ENCODE measurements at regions not wholly inside any gene's neighbourhood (a gene's known extent, or its start where the extent isn't known, plus 50 kb on each side); places are given as distances from the start of the nearest gene placed in this dataset.
"Not testable (repeated sequence)": the region's sequence is repeated elsewhere in the genome, so short reads cannot be mapped to it uniquely, and the experiment has no call there.

DNA sequence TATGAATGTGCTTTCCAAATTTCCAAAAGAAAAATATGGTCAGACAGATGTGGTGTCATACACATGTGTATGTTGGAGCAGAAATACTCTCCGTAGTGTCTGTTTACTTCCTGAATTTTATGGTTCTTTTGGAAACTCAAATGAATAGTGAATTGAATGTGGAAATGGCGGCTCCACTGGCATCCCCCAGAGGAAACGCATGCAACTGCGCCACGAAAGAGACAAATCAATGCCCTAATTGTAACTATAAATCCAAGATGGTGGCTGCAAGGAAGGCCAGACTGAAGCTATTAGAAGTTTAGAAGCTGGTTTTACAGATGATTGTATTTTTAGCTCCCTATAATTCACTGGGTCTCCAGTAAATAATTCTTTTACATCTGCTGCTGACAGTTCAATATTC, 246.7 kb downstream of the FGFR2 start:
- DNase-seq: no peak

- DNase-seq: no peak
Observed at GRCh38 chr10:121352231-121352855, 245.9 kb downstream of the FGFR2 start.

DNA sequence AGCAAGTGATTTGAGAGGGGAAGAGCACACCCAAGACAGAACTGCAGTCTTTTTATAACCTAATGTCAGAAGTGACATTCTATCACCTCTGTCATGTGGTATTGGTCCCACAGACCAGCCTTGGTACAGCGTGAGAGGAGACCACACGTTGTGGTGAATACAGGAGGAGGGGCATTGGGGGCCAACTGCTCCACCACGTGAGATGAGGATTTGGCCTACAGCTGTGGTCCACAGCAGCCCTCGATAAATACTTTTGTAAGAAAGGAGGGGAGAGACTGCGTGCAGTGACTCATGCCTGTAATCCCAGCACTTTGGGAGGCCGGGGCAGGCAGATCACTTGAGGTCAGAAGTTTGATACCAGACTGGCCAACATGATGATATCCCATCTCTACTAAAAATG, 243.1 kb downstream of the FGFR2 start:
- no peak for DNase-seq

DNA sequence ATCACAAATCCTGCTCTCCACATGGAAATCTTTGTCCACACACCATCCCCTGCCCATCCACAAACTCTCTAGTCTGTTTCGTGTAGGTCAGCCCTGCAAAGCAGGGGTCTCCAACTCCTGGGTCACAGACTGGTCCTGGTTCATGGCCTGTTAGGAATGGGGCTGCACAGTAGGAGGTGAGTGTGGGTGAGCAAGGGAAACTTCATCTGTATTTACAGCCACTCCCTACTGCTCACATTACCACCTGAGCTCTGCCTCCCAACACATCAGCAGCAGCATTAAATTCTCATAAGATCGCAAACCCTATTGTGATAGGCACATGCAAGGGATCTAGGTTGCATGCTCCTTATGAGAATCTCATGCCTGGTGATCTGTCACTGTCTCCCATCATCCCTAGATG, 242.1 kb downstream of the FGFR2 start:
- DNase-seq: no peak

- no peak for DNase-seq
Observed at GRCh38 chr10:121357401-121357800, 240.8 kb downstream of the FGFR2 start.

DNA sequence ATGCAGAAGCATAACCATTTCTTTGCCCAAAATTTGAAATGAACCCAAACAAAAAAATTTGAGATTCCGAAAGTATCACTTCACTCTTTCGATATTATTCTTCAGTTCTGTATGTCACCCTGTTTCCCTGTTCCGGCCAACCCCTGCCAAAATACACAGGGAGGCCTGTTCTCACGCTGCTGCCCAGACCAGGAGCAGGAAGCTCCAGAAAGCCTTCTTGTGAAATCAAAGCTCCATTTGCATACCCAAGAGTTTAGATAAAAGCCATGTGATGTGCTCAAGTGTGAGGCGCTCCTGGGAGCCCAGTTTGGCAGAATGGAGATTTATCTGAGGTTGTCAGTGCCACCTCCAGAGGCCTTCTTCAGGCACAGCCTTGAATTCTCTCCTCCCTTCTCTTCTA, 236.2 kb downstream of the FGFR2 start:
- DNase-seq: peak; percentile 61

DNA sequence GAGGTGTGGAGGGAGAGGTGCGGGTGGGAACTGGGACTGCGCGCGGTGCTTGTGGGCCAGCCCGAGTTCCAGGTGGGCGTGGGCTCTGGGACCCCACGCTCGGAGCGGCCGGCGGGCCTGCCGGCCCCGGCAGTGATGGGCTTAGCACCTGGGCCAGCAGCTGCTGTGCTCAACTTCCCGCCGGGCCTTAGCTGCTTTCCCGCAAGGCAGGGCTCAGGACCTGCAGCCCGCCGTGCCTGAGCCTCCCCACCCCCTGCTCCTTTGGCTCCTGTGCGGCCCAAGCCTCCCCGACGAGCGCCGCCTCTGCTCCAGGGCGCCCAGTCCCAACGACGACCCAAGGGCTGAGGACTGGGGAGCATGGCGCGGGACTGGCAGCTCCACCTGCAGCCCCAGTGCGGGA, 232.7 kb downstream of the FGFR2 start:
- no peak for DNase-seq

GRCh38 chr10:121368347-121369025, 229.8 kb downstream of the FGFR2 start:
- DNase-seq: no peak

DNA sequence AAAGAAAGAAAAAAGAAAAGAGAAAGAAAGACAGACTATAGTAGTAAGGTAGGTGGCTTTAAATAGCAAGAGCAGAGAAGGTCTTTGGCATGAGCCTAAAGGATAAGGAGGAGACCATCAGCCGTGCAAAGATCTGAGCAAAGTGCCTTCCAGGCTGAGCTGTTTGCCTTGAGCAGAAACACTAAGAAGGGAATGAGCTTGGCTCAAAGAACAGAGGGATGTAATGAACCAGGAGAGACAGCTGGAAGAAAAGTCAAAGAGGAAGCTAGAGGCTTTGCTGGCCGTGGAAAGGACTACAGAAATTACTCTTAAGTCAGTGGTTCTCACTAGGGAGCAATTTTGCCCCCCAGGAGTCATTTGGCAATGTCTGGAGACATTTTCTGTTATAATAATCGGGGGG, 228.6 kb downstream of the FGFR2 start:
- no peak for DNase-seq

- no peak for DNase-seq
Observed at GRCh38 chr10:121371836-121372235, 226.4 kb downstream of the FGFR2 start.

DNA sequence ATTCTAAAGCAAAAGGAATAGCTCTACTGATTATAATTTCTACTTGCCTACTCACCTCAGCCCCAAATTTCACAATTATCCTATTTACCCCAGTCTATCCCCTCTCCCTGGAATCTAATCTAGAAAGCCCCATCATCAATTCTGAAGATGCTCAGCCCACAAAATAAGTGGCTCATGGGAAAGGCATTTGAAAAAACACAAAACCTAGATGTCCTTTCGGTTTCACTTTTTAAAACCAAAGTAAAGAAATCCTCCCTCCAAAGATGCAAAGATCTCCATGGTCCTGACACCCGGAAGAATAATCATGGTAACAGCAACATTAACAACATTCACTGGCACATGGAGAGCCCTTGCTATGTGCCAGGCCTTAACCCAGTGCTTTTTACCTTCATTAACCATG, 224.8 kb downstream of the FGFR2 start:
- no peak for DNase-seq

GRCh38 chr10:121374121-121374520, 224.1 kb downstream of the FGFR2 start:
- DNase-seq: no peak

DNA sequence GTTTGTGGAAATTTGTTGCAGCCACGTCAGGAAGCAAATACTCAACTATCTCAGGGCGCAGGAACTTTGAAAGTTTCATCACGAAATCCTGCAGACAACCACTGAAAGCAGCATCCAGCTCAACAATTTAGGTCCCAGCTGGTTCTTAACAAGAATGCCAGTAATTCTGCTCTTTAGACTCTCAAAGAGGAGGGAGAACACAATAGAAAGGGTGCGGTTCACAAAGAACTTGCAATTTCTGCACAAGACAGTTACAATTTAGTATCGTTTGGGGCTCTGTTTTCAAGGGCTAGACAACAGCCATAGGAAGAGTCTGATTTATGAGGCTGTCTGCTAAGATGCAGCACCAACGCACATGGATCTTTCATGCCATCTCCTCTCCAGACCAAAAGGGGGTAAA, 223.1 kb downstream of the FGFR2 start:
- no peak for DNase-seq

DNA sequence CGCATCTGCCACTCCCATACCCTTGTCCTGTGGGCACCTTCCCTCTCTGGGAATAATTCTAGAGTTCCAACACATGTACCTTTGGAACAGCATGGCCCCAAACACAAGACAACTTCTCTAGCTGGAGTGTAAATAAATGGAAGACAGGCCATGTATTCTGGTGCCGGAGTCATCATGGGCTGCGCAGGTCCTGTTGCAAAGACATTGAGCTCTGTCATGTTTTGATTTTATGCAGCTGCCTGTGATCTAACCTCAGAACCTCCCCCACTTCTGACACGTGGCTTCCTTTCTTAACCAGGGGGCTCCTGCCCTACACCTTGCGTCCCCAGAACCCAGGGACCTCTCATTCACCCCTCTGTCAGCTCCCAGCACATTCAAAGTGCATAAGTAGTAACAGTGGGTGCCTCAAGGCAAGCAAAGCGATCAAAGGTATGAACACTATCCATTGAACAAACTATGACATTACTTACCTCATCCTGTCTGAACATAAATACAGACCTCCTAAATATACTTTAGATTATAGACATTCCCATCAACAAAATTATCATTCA, 219.9 kb downstream of the FGFR2 start:
- DNase-seq: no peak

GRCh38 chr10:121379013-121379412, 219.2 kb downstream of the FGFR2 start:
- DNase-seq: no peak

DNA sequence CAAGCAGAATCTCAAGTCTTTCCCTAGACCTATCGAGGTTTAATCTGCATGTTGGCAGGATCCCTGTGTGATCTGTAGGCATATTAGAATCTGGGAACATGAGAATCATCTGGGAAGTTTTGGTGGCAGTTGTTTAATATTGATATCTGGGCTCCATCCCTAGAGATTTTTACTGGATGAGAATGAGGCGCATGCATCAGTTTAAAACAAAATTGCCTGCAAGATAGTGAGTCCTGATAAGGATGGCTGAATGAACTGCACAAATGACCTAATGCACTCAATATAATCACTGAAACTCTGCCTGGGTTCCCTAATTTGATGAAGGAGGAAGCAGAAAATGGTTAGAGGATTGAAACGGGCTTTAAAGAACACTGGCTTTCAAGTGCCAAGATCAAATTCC, 218.0 kb downstream of the FGFR2 start:
- no peak for DNase-seq

- DNase-seq: not testable (repeated sequence)
Observed at GRCh38 chr10:121382029-121382520, 216.2 kb downstream of the FGFR2 start.

DNA sequence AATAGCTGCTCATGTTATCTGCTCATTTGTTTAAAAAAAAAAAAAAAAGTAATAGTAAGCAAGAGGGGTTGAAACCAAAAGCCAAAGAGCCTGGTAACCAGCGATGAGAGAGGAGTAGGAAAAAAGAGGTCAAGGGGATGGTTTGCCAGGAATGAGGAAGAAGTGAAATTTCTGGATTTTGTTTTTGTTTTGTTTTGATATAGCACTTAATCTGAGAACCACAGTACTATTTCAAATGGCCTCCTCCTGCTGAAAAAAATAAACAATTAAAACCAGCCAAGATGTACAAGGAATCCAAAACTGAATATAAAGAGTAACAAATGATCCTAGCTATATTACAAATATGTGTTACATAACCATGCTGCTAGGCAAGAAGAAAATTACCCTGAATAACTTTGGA, 213.1 kb downstream of the FGFR2 start:
- no peak for DNase-seq

- no peak for DNase-seq
Observed at GRCh38 chr10:121392657-121393056, 205.6 kb downstream of the FGFR2 start.

DNA sequence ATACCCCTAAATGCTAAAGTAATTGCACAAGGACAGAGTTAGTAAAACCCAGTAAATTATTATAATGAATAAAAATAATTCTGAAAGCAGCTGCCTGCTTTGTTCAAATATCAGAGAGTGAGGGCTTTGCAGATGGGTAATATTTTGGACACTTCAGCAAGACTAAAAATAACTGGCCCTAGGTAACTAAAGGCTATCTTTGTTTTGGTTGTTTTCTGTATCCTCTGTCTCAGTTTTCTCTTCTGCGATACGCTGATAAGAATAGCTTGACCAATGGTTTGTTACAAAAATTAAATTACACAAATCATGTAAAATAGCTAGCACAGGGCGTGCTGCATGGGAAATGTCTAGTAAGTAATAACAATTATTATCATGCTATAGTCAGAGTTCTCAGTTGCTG, 204.7 kb downstream of the FGFR2 start:
- DNase-seq: no peak

- not testable (repeated sequence) for DNase-seq
Observed at GRCh38 chr10:121400507-121400906, 197.7 kb downstream of the FGFR2 start.

GRCh38 chr10:121403527-121403926, 194.7 kb downstream of the FGFR2 start:
- DNase-seq: no peak

DNA sequence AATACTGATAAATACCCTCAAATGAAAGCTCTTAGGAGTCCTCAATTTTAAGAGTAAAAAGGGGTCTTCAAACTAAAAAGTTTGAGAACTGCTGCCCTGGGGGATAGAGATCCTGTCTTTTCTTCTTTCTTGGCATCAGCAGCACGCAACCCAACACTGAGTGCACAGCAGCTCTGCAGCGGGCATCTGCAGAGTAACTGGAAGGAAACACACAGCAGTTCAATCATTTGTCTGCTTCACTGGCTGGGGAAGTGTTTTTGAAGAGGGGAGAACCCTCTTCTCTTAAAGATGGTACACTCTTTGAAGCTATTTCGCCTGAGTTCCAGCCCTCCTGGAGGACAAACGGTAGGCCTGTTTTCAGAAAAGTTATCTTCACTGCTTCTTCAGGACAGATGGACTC, 193.6 kb downstream of the FGFR2 start:
- DNase-seq: no peak

- no peak for DNase-seq
Observed at GRCh38 chr10:121405096-121405495, 193.1 kb downstream of the FGFR2 start.

DNA sequence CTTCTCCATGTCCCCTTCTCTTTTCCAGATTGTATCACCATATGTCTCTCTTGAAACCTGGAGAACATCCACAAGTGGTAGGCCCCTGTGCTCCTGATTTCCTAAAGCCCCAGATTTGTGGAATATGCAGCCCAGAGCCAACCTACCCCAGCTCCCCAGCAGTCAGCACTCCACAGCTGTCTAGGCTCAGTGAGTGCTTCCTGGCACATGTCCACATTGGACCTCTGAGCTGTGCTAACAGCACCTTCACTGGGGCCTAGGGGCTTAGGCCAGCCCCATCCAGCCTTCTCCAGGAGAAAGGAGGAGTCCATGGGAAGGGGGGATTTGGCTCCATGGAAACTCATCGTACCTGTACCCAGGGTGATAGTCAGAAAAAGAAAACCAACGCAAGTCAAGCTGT, 192.7 kb downstream of the FGFR2 start:
- no peak for DNase-seq
